Endodermal cell (in vitro differentiated cells): ENCODE measurements at regions not wholly inside any gene's neighbourhood (a gene's known extent, or its start where the extent isn't known, plus 50 kb on each side); places are given as distances from the start of the nearest gene placed in this dataset.

Source experiments
- DNase-seq: peaks from one replicate; pipeline ENCODE4 v3.0.0-alpha.2; 2017
- H3K27ac ChIP-seq: 2 replicates; pipeline ENCODE4 v1.5.1; 2013; ENCODE audit warnings: mild to moderate bottlenecking, low read depth, low read length, moderate library complexity
- H3K27me3 ChIP-seq: 2 replicates; pipeline ENCODE4 v1.6.1; 2013; ENCODE audit warnings: mild to moderate bottlenecking, low read length, moderate library complexity; ENCODE audit not compliant: insufficient read depth, control insufficient read depth, poor library complexity, severe bottlenecking
- H3K36me3 ChIP-seq: 2 replicates; pipeline ENCODE4 v1.7.0; 2013; ENCODE audit warnings: mild to moderate bottlenecking, low read length, moderate library complexity; ENCODE audit not compliant: control insufficient read depth, insufficient read depth
- H3K4me1 ChIP-seq: one replicate; pipeline ENCODE4 v1.7.0; 2013; ENCODE audit warnings: low read length; ENCODE audit not compliant: control insufficient read depth, insufficient read depth
- H3K4me3 ChIP-seq: 2 replicates; pipeline ENCODE4 v1.5.1; 2013; ENCODE audit warnings: mild to moderate bottlenecking, low read length, moderate library complexity
- H3K9ac ChIP-seq: 2 replicates; pipeline ENCODE4 v1.6.1; 2013; ENCODE audit warnings: mild to moderate bottlenecking, low read length, moderate library complexity; ENCODE audit not compliant: poor library complexity, severe bottlenecking; ENCODE audit errors: extremely low read depth
- H3K9me3 ChIP-seq: 2 replicates; pipeline ENCODE4 v1.6.1; 2013; ENCODE audit warnings: mild to moderate bottlenecking, low read length, moderate library complexity; ENCODE audit not compliant: control insufficient read depth
- H3K27ac Mint-ChIP-seq: 2 replicates; pipeline ENCODE4 v1.8.0; 2020; ENCODE audit warnings: mixed read lengths
- H3K27me3 Mint-ChIP-seq: 2 replicates; pipeline ENCODE4 v1.8.0; 2021; ENCODE audit warnings: mild to moderate bottlenecking, mixed read lengths; ENCODE audit not compliant: insufficient read depth
- H3K36me3 Mint-ChIP-seq: 2 replicates; pipeline ENCODE4 v1.8.0; 2020; ENCODE audit warnings: low read depth, mixed read lengths
- H3K4me1 Mint-ChIP-seq: 2 replicates; pipeline ENCODE4 v1.8.0; 2020; ENCODE audit warnings: mixed read lengths
- H3K4me3 Mint-ChIP-seq: 2 replicates; pipeline ENCODE4 v1.8.0; 2020; ENCODE audit warnings: mild to moderate bottlenecking, moderate library complexity, mixed read lengths
- H3K9me3 Mint-ChIP-seq: 2 replicates; pipeline ENCODE4 v1.8.0; 2020; ENCODE audit warnings: mild to moderate bottlenecking, mixed read lengths
- WGBS, 2 experiments: methylation state at CpG; one replicate each; pipeline versions ENCODE4 v1.1.5 to v1.1.7; 2013; ENCODE audit warnings: missing lambda C conversion rate in 2 of 2, mixed read lengths in 1 of 2; ENCODE audit not compliant: insufficient coverage in 1 of 2, insufficient read length in 1 of 2; 5-methylcytosine and 5-hydroxymethylcytosine counted together
- TF ChIP-seq, protein P1 (sequence below): fragments of 200-600 bp; sonication (generic); conservative IDR thresholded peaks from 2 replicates; pipeline ENCODE4 v1.5.0; 2021; ENCODE audit warnings: antibody characterized with exemption, mild to moderate bottlenecking

DNA sequence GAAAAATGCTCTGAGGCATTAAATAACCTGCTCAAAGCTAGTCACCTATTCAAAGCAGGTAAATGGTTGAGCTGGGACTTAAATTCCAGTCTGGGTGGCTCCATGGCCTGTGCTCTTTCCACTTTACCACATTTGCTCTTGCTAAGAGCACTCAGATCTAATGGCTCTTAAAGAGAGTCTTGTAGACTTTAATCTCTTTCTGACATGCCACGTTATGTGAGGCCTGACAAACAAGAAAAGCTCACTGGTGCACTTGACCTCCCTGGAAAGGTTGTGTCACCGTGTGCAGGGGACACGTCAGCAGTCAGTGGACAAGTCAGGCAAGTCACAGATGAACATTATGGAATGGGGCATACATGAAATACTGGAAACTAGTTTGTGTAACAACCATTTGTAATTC lies 129.9 kb upstream of the RPS23 start:
- Histone ChIP-seq H3K4me3 (no peak overlapping the region), H3K4me1 (no peaks in the 10 kb centered on the region), H3K9me3 (peaks cover 19% of the 10 kb centered on the region), H3K36me3 (no peaks in the 10 kb centered on the region), H3K27me3 (no peaks in the 10 kb centered on the region), H3K9ac (no peak overlapping the region), H3K27ac (no peak overlapping the region)
- Mint-ChIP-seq H3K4me3 (no peak overlapping the region), H3K27me3 (peaks cover 8% of the 10 kb centered on the region), H3K9me3 (peaks cover 32% of the 10 kb centered on the region), H3K4me1 (peaks cover 20% of the 10 kb centered on the region), H3K27ac (no peak overlapping the region), H3K36me3 (no peaks in the 10 kb centered on the region)
- TF ChIP-seq, protein P1, sequence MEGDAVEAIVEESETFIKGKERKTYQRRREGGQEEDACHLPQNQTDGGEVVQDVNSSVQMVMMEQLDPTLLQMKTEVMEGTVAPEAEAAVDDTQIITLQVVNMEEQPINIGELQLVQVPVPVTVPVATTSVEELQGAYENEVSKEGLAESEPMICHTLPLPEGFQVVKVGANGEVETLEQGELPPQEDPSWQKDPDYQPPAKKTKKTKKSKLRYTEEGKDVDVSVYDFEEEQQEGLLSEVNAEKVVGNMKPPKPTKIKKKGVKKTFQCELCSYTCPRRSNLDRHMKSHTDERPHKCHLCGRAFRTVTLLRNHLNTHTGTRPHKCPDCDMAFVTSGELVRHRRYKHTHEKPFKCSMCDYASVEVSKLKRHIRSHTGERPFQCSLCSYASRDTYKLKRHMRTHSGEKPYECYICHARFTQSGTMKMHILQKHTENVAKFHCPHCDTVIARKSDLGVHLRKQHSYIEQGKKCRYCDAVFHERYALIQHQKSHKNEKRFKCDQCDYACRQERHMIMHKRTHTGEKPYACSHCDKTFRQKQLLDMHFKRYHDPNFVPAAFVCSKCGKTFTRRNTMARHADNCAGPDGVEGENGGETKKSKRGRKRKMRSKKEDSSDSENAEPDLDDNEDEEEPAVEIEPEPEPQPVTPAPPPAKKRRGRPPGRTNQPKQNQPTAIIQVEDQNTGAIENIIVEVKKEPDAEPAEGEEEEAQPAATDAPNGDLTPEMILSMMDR: no peak
- DNase-seq: no peak
- 71 to 94% methylated on average over 1 to 3 of the region's 3 CpGs for WGBS, 2 experiments

- no peak for DNase-seq
- peaks cover 32% of the 10 kb centered on the region for H3K9me3 Mint-ChIP-seq
These were observed 128.1 kb upstream of the RPS23 start for GRCh38 chr5:82406205-82406773.

GRCh38 chr5:82405618-82406204 lies 127.6 kb upstream of the RPS23 start:
- Histone ChIP-seq H3K4me3 (no peak overlapping the region), H3K27ac (no peak overlapping the region), H3K9ac (no peak overlapping the region), H3K9me3 (peaks cover 19% of the 10 kb centered on the region), H3K27me3 (no peaks in the 10 kb centered on the region), H3K4me1 (no peaks in the 10 kb centered on the region), H3K36me3 (no peaks in the 10 kb centered on the region)
- 98 to 100% methylated on average over 2 to 4 of the region's 4 CpGs for WGBS, 2 experiments
- no peak for DNase-seq
- Mint-ChIP-seq H3K36me3 (no peaks in the 10 kb centered on the region), H3K27me3 (peaks cover 8% of the 10 kb centered on the region), H3K9me3 (peaks cover 32% of the 10 kb centered on the region), H3K4me3 (no peak overlapping the region), H3K4me1 (peaks cover 16% of the 10 kb centered on the region), H3K27ac (no peak overlapping the region)
- TF ChIP-seq, protein P1: no peak

More at GRCh38 chr5:82406205-82406773, 128.1 kb upstream of the RPS23 start:
- Mint-ChIP-seq H3K36me3 (no peaks in the 10 kb centered on the region), H3K27ac (peak overlapping the region; percentile 32), H3K4me3 (no peak overlapping the region), H3K27me3 (peaks cover 8% of the 10 kb centered on the region), H3K4me1 (peaks cover 16% of the 10 kb centered on the region)
- no peak overlapping the region for H3K4me3 ChIP-seq
- H3K4me1 ChIP-seq: no peaks in the 10 kb centered on the region
- peaks cover 19% of the 10 kb centered on the region for H3K9me3 ChIP-seq
- no peak overlapping the region for H3K27ac ChIP-seq
- 78 to 93% methylated on average over 3 to 13 of the region's 13 CpGs for WGBS, 2 experiments
- no peaks in the 10 kb centered on the region for H3K36me3 ChIP-seq
- TF ChIP-seq, protein P1: no peak
- no peaks in the 10 kb centered on the region for H3K27me3 ChIP-seq
- no peak overlapping the region for H3K9ac ChIP-seq
